Urinary bladder (tissue), 3 donors: ENCODE measurements at regions not wholly inside any gene's neighbourhood (a gene's known extent, or its start where the extent isn't known, plus 50 kb on each side); places are given as distances from the start of the nearest gene placed in this dataset.

Source experiments
- DNase-seq: peaks from one replicate; pipeline ENCODE4 v3.0.0-alpha.2; 2015; ENCODE audit errors: extremely low spot score
- H3K27ac ChIP-seq: one replicate; pipeline ENCODE4 v1.5.1; 2013; ENCODE audit warnings: low read depth, mild to moderate bottlenecking, moderate library complexity
- H3K36me3 ChIP-seq: one replicate; pipeline ENCODE4 v1.6.1; 2013; ENCODE audit warnings: mild to moderate bottlenecking, moderate library complexity; ENCODE audit not compliant: insufficient read depth
- H3K4me1 ChIP-seq: one replicate; pipeline ENCODE4 v1.6.1; 2013; ENCODE audit warnings: mild to moderate bottlenecking, moderate library complexity; ENCODE audit not compliant: insufficient read depth
- H3K4me3 ChIP-seq: one replicate; pipeline ENCODE4 v1.5.1; 2013; ENCODE audit warnings: low read depth, low read length
- WGBS: extraction: QIAGEN DNeasy Blood & Tissue Kit; methylation state at CpG from one replicate; pipeline ENCODE4 v1.1.7; 2013; 5-methylcytosine and 5-hydroxymethylcytosine counted together
- donor health status: healthy with polysubstance abuse.
- donor health status: healthy.

DNA sequence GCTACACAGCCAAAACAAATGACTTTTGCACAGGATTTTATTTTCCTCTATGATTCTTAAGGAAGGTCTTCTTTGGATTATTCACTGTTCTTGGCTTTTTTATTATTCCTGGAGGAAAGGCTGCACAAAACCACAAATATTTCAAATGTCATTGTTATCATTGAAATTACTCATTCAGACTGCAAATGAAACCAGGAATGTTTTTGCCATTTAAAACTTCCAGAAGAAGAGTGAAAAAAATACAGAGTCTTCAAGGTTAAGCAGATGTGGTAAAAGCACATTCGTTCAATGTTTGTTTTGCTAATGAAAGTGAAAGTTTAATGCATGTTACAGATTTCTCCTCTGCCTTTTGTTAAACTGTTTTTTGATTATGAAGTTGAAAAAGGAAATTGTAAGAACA is 238.2 kb downstream of the TLE4 start:
- no peaks in the 10 kb centered on the region for H3K36me3 ChIP-seq
- DNase-seq: no peak
- no peaks in the 10 kb centered on the region for H3K4me1 ChIP-seq
- 24% methylated on average over 1 of the region's 1 CpG for WGBS
- H3K27ac ChIP-seq: no peak overlapping the region
- H3K4me3 ChIP-seq: no peak overlapping the region

DNA sequence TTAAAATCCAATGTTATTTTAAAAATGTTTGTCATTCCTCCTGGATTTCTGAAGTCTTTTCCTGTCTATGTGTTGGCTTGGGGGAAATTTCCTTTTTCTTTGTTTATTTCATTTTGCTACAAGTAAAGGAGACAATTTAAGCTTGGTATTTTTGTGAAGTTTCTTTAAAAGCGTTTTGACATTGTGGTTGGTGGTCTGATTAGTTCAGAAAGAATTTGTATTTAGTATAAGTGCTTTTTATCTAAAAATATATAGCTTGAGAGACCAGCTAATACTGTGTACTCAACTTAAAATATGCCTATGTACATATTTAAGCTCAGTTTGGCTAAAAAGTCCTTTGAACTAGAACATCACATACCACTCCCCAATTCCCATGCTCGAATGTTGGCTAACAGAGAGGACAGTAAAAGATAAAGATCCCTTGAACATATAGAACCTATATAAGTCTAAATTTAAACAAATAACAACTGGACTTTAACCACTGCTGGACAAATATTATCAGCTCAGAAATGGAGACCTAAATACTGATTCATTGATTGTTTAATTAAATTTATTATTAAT is 237.6 kb downstream of the TLE4 start:
- Histone ChIP-seq H3K4me3 (no peak overlapping the region), H3K4me1 (no peaks in the 10 kb centered on the region), H3K27ac (no peak overlapping the region), H3K36me3 (no peaks in the 10 kb centered on the region)
- DNase-seq: no peak
- 68% methylated on average over 2 of the region's 2 CpGs for WGBS

DNA sequence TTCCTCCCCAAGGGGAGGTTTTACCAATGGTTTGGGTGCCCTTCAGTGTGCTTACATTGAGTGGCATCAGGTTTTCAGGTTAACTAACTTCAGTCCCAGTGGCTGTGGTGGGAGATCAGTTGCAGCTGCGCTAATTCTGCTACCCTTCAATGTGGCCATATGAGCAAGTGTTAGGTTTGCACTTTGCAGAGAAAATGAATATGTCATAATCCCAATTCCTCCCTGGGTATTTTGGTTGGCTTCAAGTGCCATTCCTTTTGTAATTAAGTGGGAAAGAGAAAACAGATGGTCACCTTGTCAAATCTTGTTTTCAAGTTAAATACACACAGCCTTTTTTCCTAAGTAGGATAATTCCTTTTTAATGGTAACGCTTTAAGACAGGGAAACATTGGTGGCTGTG is 236.2 kb downstream of the TLE4 start:
- Histone ChIP-seq H3K4me1 (no peaks in the 10 kb centered on the region), H3K36me3 (no peaks in the 10 kb centered on the region)

DNA sequence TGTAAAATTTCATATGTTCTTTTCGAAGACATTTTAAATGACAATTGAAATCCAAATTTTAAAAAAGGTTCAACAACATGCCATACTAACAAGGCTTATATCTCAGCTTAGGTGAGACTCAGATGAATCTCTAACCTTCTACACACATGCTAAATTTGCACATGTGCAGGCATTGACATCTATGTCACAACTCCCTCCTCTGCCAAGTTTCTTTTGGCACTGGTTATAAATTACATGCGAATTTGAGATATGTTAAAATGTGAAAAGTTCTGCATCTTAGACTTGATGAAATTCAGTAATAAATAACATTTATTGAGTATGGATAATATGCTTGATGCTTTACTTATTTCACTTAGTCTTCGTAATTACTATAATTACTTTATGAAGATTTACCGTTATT is 234.3 kb downstream of the TLE4 start:
- no peak for DNase-seq
- no peaks in the 10 kb centered on the region for H3K4me1 ChIP-seq
- WGBS: 89% methylated on average over 4 of the region's 4 CpGs

More for the DNA sequence above, 236.2 kb downstream of the TLE4 start:
- no peak for DNase-seq
- H3K27ac ChIP-seq: no peak overlapping the region
- WGBS: 96% methylated on average over 2 of the region's 2 CpGs
- H3K4me3 ChIP-seq: no peak overlapping the region

DNA sequence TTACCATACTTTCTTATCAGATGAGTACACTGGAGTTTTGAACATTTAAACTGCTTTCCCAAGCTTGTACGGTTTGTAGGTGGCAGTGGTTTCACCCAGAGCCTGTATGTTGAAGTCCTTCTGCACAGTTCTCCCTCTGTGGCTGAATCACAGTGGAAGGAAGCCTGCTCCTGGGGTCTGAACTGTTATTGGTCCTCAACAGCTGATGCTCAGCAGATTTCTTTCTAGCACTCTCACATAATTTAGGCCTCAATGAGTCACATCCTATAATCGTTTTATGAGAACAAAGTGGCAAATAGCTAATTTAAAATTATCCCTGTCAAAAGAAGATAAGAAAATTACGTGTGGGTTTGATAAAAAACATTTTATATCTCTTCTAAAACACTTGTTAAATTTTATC is 229.7 kb downstream of the TLE4 start:
- 58% methylated on average over 3 of the region's 3 CpGs for WGBS
- H3K4me3 ChIP-seq: no peak overlapping the region
- DNase-seq: no peak
- no peak overlapping the region for H3K27ac ChIP-seq
- H3K4me1 ChIP-seq: peaks cover 2% of the 10 kb centered on the region
- H3K36me3 ChIP-seq: no peaks in the 10 kb centered on the region

More for the DNA sequence above, 234.3 kb downstream of the TLE4 start:
- Histone ChIP-seq H3K4me3 (no peak overlapping the region), H3K27ac (no peak overlapping the region), H3K36me3 (no peaks in the 10 kb centered on the region)

DNA sequence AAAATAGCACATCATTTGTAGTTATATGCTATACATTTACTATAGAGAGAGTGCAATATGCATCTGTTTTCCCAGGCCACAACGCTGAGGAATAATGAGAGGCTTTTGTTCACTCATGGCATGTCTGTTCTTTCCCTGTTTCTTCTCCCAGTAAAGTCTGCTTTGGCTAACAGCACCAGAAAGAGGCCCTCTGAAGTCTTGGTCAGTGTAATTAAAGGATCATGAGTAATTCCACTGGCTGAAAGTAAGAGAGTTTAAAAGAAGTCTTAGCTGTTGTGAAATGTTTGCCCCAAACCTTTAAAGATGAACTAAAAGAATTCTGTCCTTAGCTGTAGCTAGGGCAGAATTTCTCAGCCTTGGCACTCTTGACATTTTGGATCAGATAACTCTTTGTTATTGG is 228.8 kb downstream of the TLE4 start:
- Histone ChIP-seq H3K27ac (no peak overlapping the region), H3K4me1 (peaks cover 2% of the 10 kb centered on the region), H3K4me3 (no peak overlapping the region), H3K36me3 (no peaks in the 10 kb centered on the region)
- DNase-seq: no peak
- WGBS: 40% methylated on average over 1 of the region's 1 CpG

DNA sequence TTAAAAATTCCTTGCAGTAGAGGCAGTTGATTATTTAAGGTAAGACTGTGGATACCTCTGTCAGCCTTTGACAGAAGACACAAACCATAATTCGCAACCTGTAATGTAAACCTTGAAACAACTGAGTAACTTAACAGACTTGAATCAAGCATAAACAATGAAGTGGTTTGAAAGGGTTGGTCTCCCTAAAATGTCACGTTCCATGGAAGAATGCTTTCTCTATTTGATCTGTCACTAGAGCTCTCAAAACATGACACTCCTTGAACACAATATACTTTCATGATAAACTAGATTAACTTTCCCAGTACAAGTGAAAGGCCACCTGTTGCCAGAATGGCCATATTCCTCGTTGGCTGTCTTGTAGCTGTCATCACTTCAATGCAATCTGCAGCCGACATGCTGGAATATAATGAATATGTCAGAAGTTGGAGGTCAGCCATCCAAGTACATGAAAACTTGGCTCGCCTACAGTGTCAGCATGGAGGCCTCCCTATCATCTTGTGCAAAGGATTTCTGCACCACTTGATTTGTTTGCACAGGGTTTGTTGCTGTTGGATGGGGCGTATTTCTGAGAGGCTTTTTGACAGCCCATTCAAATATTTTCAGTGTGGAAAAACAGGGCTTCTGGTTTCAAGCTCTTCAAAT is 228.0 kb downstream of the TLE4 start:
- H3K4me1 ChIP-seq: peaks cover 2% of the 10 kb centered on the region
- H3K4me3 ChIP-seq: no peak overlapping the region
- H3K36me3 ChIP-seq: no peaks in the 10 kb centered on the region
- peak; percentile 3 for DNase-seq
- H3K27ac ChIP-seq: no peak overlapping the region
- 42% methylated on average over 6 of the region's 6 CpGs for WGBS

DNA sequence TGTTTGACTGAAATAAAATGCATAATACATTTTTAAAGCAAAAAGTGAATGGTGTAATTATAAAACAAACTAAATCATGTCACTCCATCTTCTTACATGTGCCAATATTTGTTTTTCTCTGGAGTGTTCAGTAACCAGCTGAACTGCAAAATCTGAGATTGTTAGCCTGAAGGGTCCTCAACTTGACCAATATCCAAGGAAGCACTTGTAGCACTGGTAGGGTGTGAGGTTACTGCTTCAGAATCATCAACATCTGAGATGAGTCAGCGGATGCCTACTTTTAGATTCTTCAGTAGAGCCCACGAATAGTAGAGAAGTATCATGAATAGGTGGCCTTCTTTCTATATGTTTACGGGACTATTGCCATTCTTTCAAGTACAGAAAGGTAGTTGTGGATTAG is 226.7 kb downstream of the TLE4 start:
- Histone ChIP-seq H3K4me1 (peaks cover 2% of the 10 kb centered on the region), H3K4me3 (no peak overlapping the region), H3K36me3 (no peaks in the 10 kb centered on the region), H3K27ac (no peak overlapping the region)
- DNase-seq: no peak
- WGBS: 97% methylated on average over 3 of the region's 3 CpGs

DNA sequence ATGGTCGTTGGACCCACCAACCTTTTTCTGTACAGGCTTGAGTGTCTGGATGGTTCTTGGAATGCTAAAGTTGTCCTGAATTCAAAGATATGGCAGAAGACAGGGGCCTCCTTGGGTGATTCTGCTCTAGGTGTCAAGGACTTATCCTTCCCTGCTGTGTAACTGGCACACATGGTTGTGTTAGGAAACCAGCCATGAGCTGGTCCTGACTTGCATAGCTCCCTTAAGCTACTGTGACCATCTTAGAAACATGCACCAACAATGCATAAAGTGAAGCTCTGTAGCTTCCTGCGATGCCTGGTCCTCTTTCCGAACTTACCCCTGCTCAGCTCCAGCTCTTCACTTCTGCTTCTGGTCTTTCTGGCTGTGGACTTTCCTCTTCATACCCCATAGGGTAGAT is 224.6 kb downstream of the TLE4 start:
- no peak overlapping the region for H3K4me3 ChIP-seq
- no peaks in the 10 kb centered on the region for H3K36me3 ChIP-seq
- WGBS: 95% methylated on average over 3 of the region's 3 CpGs
- peaks cover 2% of the 10 kb centered on the region for H3K4me1 ChIP-seq
- no peak overlapping the region for H3K27ac ChIP-seq
- no peak for DNase-seq

DNA sequence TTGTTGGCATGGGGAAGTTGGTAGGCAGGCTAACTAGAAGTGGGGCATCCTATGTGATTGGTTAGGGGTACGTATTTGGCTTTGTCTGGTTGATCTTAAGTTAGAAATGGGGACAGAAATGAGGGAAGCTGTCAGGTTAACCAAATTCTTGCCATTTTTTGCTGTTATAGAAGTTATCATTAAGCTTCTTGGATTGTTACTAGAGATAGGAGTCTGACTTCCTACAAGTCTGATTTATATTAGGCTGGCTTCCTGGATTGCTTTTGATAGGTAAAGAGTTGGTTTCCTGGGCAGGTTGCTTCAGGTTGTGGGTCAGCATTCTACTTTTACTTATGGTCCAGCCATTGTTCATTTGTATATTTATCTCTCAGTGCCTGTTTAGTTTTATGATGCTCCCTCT is 216.9 kb downstream of the TLE4 start:
- Histone ChIP-seq H3K4me1 (no peaks in the 10 kb centered on the region), H3K27ac (no peak overlapping the region), H3K4me3 (no peak overlapping the region), H3K36me3 (no peaks in the 10 kb centered on the region)
- no peak for DNase-seq
- WGBS: 95% methylated on average over 1 of the region's 1 CpG

DNA sequence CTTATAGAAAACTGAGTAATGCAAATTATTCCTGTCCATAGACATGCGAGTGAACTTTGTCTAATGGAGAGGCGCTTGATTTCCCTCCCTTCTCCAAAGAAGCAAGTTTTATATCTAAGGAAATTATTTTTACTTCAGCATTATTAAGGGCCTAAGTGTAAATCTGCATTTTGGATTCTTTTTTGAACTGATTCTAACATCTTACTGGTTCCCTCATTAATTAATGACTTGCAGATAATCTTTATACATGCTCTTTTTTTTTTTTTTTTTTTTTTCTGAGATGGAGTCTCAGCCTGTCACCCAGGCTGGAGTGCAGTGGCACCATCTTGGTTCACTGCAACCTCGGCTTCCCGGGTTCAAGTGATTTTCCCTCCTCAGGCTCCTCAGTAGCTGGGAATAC is 209.5 kb downstream of the TLE4 start:
- no peak for DNase-seq
- H3K4me1 ChIP-seq: no peaks in the 10 kb centered on the region
- H3K27ac ChIP-seq: no peak overlapping the region
- no peaks in the 10 kb centered on the region for H3K36me3 ChIP-seq
- WGBS: over 99% methylated on average over 4 of the region's 4 CpGs
- H3K4me3 ChIP-seq: no peak overlapping the region

DNA sequence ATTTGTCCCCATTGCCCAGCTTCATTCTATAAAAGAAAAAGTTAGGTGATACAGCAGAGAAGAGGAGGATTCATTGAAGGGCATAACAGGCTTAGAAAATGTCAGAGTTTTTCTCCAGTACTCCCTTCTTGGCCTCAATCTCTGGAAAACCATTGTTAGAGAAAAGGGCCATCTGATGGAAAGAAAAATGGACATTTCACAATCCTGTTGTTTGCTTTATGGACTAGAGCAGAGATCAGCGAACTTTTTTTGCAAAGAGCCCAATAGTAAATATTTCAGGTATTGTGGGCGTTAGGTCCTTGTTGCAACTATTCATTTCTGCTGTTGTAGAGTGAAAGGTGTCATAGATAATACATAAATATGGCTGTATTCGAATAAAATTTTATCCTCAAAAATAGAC is 208.8 kb downstream of the TLE4 start:
- Histone ChIP-seq H3K4me1 (no peaks in the 10 kb centered on the region), H3K36me3 (no peaks in the 10 kb centered on the region), H3K27ac (no peak overlapping the region), H3K4me3 (no peak overlapping the region)
- no peak for DNase-seq
- WGBS: 92% methylated on average over 3 of the region's 3 CpGs

DNA sequence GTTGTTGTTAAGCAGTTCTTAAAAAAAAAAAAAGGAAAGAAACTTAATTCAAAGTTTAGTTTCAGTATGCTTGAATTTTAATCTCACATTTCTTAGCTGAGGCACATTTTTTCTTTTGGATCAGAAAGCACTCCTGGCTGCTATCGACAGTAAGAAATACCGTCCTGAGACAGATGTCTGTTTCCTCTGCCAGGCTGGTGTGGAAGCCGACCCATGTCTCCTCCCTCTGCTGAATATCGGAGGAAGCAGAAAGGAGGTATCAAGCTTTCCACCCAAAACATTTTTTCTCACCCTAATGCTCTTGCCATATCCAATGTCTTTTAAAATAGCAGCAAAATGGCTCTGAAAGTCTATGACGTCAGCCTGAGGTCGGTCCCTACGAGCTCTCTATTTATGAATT is 208.1 kb downstream of the TLE4 start:
- Histone ChIP-seq H3K4me1 (no peaks in the 10 kb centered on the region), H3K27ac (no peak overlapping the region), H3K4me3 (no peak overlapping the region), H3K36me3 (no peaks in the 10 kb centered on the region)
- WGBS: 85% methylated on average over 7 of the region's 7 CpGs
- DNase-seq: no peak

DNA sequence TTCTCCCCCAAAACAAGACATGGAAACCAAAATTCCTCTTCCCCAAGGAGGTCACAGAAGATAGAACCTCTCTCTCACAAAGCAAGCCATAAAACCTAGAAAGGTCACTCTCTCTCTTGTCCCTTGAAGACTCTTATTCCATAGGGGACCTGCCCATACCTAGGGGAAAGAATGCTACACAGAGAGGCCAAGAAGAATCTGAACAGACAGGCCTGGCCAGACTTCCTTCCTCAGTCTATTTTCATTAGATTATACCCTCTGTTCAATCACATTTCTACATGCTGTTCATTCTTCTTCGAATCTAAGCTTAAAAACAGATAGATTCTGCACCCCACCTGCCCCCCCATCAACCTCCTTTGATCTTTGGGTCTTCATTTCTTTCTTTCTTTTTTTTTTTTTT is 206.8 kb downstream of the TLE4 start:
- H3K27ac ChIP-seq: no peak overlapping the region
- H3K36me3 ChIP-seq: no peaks in the 10 kb centered on the region
- 96% methylated on average over 1 of the region's 1 CpG for WGBS
- no peak for DNase-seq
- H3K4me1 ChIP-seq: no peaks in the 10 kb centered on the region
- H3K4me3 ChIP-seq: no peak overlapping the region

DNA sequence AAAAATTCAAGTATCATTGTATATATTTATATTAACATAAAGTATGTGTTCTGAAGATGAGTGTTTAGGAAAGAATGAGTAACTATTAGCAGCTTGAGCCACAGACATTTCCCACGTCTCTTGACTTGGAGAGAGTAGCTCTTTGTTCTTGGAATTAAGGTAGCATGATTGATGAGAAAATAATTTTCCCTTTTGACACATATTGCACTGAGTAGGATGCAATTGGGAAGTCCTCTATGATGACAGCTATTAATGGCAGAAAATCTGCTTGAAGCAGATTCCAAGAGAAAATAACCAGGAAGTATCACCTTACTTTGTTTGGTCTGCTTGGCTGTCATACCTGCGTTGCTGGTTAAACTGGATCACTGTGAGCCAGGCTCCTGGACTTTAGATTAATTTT is 204.8 kb downstream of the TLE4 start:
- Histone ChIP-seq H3K4me1 (no peaks in the 10 kb centered on the region), H3K27ac (no peak overlapping the region), H3K4me3 (no peak overlapping the region), H3K36me3 (no peaks in the 10 kb centered on the region)
- WGBS: 72% methylated on average over 2 of the region's 2 CpGs
- DNase-seq: no peak
